RWPE2 (cell line): ENCODE measurements at regions not wholly inside any gene's neighbourhood (a gene's known extent, or its start where the extent isn't known, plus 50 kb on each side); places are given as distances from the start of the nearest gene placed in this dataset.

ENCODE experiments used
- ATAC-seq: fragments of 200-7000 bp; cut with Tn5 transposase; 3 replicates; pipeline ENCODE4 v1.9.1; 2021; ENCODE audit warnings: low read depth
- DNase-seq: peaks from one replicate; pipeline ENCODE4 v3.0.0-alpha.2; 2020; ENCODE audit warnings: low spot score
- H3K27ac ChIP-seq: fragments of 450-650 bp; 2 replicates; pipeline ENCODE4 v1.5.1; 2017; ENCODE audit warnings: mild to moderate bottlenecking; ENCODE audit not compliant: poor library complexity, severe bottlenecking
- H3K27me3 ChIP-seq: fragments of 250-450 bp; sonication (Bioruptor Pico); 2 replicates; pipeline ENCODE4 v1.5.1; 2021; ENCODE audit warnings: mild to moderate bottlenecking, moderate library complexity; ENCODE audit not compliant: insufficient read depth, poor library complexity, severe bottlenecking
- H3K36me3 ChIP-seq: fragments of 250-450 bp; sonication (Bioruptor Pico); 2 replicates; pipeline ENCODE4 v1.5.1; 2020; ENCODE audit warnings: low read depth, mild to moderate bottlenecking, moderate library complexity
- H3K4me1 ChIP-seq: fragments of 250-450 bp; sonication (Bioruptor Pico); 2 replicates; pipeline ENCODE4 v1.5.1; 2021; ENCODE audit warnings: mild to moderate bottlenecking, moderate library complexity; ENCODE audit not compliant: insufficient read depth, poor library complexity, severe bottlenecking
- H3K4me3 ChIP-seq: fragments of 250-450 bp; sonication (Bioruptor Pico); 2 replicates; pipeline ENCODE4 v1.5.1; 2021; ENCODE audit warnings: mild to moderate bottlenecking, moderate library complexity; ENCODE audit not compliant: severe bottlenecking
- H3K9me3 ChIP-seq: fragments of 250-450 bp; sonication (Bioruptor Pico); 2 replicates; pipeline ENCODE4 v1.5.1; 2021; ENCODE audit warnings: mild to moderate bottlenecking, moderate library complexity; ENCODE audit not compliant: severe bottlenecking
- CTCF ChIP-seq: fragments of 450-650 bp; IDR thresholded peaks from one replicate; pipeline ENCODE4 v1.5.1; 2017; ENCODE audit warnings: mild to moderate bottlenecking, moderate library complexity; ENCODE audit not compliant: poor library complexity, severe bottlenecking

- TF ChIP-seq CTCF = no peak
Measured at GRCh38 chr2:17313261-17313660, 205.0 kb downstream of the RAD51AP2 start.

DNA sequence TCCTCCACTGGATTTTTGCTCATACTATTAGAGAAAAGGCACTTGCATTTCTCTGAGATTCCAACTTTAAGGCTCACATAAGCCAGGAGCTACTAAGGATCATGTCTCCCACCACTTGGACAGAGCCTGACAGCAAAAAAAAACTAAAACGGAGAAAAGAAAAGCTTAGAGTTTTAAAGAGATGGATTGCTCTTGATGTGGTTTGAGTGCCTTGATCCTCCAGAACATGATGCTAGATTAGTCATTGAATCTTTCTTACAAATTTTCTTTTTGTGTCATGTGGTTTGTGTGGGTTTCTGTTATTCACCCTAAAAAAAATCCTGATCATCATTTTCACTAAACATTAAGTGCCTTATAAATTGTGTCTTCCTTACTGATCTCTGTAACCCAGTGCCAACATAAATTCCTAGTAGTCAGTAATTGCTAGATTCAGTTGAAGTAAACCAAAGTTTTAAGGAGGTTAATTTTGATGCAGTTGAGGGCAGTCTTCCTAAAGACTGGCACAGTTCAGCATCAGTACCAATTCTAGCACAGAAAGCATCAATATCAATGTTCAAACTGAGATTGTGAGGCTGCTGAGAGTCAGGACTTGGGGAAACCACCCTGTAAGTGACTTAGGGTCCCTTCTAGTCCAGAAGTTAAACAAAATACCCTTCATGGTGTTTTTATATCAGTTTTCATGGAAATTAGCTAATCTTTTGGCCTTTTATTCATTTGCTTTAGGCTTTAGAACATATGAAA lies 206.3 kb downstream of the RAD51AP2 start:
- DNase-seq (no peak), ATAC-seq (no peak)
- Histone ChIP-seq H3K36me3 (no peaks in the 10 kb centered on the region), H3K4me3 (no peak overlapping the region), H3K9me3 (no peaks in the 10 kb centered on the region), H3K4me1 (no peaks in the 10 kb centered on the region), H3K27me3 (no peaks in the 10 kb centered on the region), H3K27ac (no peak overlapping the region)
- TF ChIP-seq CTCF = no peak

More at GRCh38 chr2:17313261-17313660, 205.0 kb downstream of the RAD51AP2 start:
- no peak for ATAC-seq
- H3K4me1 ChIP-seq = no peaks in the 10 kb centered on the region
- no peaks in the 10 kb centered on the region for H3K36me3 ChIP-seq
- no peaks in the 10 kb centered on the region for H3K27me3 ChIP-seq
- no peak for DNase-seq
- H3K27ac ChIP-seq = no peak overlapping the region
- no peak overlapping the region for H3K4me3 ChIP-seq
- no peaks in the 10 kb centered on the region for H3K9me3 ChIP-seq

DNA sequence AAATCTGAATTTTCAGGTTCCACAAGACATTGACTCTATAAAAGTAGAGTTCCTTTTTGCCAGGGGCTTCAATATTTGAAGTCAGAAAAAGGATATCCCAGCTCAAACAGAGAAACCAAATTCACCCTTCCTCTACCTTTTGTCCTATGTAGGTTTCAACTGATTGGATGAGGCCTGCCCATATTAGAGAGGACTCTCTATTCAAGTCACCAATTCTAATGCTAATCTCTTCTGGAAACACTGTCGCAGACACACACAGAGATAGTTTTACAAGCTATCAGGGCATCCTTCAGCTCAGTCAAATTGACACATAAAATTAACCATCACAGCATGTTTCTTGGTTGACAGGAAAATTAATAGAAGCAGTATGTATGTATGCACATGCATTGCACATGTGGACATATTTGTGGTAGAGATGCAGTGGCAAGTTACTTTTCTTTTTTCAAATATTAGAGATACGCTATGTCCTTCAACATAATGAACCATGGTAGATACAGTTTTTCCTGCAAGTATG lies 207.1 kb downstream of the RAD51AP2 start:
- H3K27ac ChIP-seq = no peak overlapping the region
- H3K36me3 ChIP-seq = no peaks in the 10 kb centered on the region
- no peak for DNase-seq
- TF ChIP-seq CTCF = no peak
- H3K9me3 ChIP-seq = no peaks in the 10 kb centered on the region
- no peaks in the 10 kb centered on the region for H3K27me3 ChIP-seq
- no peaks in the 10 kb centered on the region for H3K4me1 ChIP-seq
- ATAC-seq = no peak
- H3K4me3 ChIP-seq = no peak overlapping the region

- peak; percentile 82 for ATAC-seq
Measured at GRCh38 chr2:17309741-17310339, 208.4 kb downstream of the RAD51AP2 start.

More at GRCh38 chr2:17309741-17310339, 208.4 kb downstream of the RAD51AP2 start:
- no peak for DNase-seq
- H3K4me1 ChIP-seq = no peaks in the 10 kb centered on the region
- peak; percentile 90 for TF ChIP-seq CTCF
- H3K27ac ChIP-seq = no peak overlapping the region
- no peaks in the 10 kb centered on the region for H3K27me3 ChIP-seq
- H3K36me3 ChIP-seq = no peaks in the 10 kb centered on the region
- no peak overlapping the region for H3K4me3 ChIP-seq
- H3K9me3 ChIP-seq = no peaks in the 10 kb centered on the region
